Hepatocyte (in vitro differentiated cells): ENCODE measurements at regions not wholly inside any gene's neighbourhood (a gene's known extent, or its start where the extent isn't known, plus 50 kb on each side); places are given as distances from the start of the nearest gene placed in this dataset.

Experiments
- EZH2phosphoT487 ChIP-seq: fragments of 200-600 bp; sonication (generic); IDR thresholded peaks from one replicate; pipeline ENCODE4 v1.6.1; 2018; ENCODE audit warnings: antibody characterized with exemption, mild to moderate bottlenecking, low read depth, moderate library complexity; ENCODE audit not compliant: unreplicated experiment, severe bottlenecking
- TF ChIP-seq, protein P1 (sequence below): fragments of 200-600 bp; sonication (generic); IDR thresholded peaks from 2 replicates; pipeline ENCODE4 v1.5.1; 2016; ENCODE audit warnings: antibody characterized with exemption, mild to moderate bottlenecking; ENCODE audit not compliant: poor library complexity

DNA sequence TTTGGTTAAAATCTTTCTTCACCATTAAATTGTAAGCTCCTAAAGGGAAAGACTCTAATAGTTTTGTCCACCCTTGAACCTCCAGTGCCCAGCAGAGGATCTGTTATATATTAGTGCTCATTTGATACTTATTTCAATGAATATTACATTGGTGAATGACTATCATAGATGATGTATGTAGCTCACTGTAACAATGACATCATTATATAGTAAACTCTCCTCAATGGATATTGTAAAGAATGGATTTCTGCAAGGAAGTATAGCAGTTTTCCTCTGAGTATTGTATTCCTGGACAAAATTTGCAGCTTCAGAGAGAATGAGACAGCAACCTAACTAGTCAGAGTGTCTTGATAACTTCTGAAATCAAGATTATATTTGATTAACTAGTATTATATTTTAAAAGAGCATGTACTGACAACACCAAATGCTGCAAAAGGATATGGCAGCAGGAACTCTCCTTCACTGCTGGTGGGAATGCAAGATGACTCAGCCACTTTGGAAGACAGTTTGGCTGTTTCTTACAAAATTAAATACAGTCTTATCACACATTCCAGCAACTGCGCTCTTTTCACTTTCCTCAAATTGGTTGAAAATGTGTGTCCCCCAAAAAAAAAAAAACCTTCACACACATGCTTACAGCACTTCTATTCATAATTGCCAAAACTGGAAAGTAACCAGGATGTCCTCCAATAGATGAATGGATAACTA lies 189.8 kb upstream of the OPRM1 start:
- TF ChIP-seq EZH2phosphoT487, result no peak
- TF ChIP-seq, protein P1, sequence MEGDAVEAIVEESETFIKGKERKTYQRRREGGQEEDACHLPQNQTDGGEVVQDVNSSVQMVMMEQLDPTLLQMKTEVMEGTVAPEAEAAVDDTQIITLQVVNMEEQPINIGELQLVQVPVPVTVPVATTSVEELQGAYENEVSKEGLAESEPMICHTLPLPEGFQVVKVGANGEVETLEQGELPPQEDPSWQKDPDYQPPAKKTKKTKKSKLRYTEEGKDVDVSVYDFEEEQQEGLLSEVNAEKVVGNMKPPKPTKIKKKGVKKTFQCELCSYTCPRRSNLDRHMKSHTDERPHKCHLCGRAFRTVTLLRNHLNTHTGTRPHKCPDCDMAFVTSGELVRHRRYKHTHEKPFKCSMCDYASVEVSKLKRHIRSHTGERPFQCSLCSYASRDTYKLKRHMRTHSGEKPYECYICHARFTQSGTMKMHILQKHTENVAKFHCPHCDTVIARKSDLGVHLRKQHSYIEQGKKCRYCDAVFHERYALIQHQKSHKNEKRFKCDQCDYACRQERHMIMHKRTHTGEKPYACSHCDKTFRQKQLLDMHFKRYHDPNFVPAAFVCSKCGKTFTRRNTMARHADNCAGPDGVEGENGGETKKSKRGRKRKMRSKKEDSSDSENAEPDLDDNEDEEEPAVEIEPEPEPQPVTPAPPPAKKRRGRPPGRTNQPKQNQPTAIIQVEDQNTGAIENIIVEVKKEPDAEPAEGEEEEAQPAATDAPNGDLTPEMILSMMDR, result no peak
